AG09309 (cell line): ENCODE measurements at regions not wholly inside any gene's neighbourhood (a gene's known extent, or its start where the extent isn't known, plus 50 kb on each side); places are given as distances from the start of the nearest gene placed in this dataset.

Experiments
- DNase-seq: peaks from one replicate; pipeline ENCODE4 v3.0.0-alpha.2; 2010; ENCODE audit warnings: low read depth
- H3K4me3 ChIP-seq: 2 replicates; pipeline ENCODE4 v1.5.1; 2011; ENCODE audit warnings: mild to moderate bottlenecking, low read depth, low read length, moderate library complexity; ENCODE audit not compliant: control insufficient read depth
- TF ChIP-seq, protein P1 (sequence below): IDR thresholded peaks from 2 replicates; pipeline ENCODE4 v1.5.1; 2011; ENCODE audit warnings: mild to moderate bottlenecking, low read depth, low read length, inconsistent platforms; ENCODE audit not compliant: insufficient read depth, control insufficient read depth; ENCODE audit errors: missing control alignments

DNA sequence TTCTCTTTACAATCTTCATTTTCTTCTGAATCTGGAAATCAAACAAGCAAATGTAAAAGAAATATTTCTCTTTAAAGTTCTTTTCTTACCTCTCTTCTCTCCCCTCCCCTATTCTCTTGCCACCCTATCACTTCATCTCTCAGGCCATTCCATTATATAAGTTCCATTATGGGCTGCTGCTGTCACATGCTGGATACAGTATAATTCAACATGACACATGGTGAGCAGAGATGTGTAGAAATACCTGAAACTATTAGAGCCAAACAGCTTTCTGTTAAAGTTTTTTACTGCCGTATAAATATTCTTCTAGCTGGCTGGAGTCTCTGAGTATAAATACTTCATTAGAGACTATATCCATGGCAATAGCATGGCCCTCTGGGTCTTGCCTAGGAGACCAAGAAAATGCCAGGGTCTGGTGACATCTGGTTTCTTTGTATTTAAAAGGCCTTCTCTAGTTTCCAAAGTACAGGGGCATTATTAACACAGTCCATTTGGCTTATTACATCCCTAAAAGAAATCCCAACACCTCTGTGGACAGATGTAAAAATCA lies 139.6 kb downstream of the TFAP2B start:
- TF ChIP-seq, protein P1, sequence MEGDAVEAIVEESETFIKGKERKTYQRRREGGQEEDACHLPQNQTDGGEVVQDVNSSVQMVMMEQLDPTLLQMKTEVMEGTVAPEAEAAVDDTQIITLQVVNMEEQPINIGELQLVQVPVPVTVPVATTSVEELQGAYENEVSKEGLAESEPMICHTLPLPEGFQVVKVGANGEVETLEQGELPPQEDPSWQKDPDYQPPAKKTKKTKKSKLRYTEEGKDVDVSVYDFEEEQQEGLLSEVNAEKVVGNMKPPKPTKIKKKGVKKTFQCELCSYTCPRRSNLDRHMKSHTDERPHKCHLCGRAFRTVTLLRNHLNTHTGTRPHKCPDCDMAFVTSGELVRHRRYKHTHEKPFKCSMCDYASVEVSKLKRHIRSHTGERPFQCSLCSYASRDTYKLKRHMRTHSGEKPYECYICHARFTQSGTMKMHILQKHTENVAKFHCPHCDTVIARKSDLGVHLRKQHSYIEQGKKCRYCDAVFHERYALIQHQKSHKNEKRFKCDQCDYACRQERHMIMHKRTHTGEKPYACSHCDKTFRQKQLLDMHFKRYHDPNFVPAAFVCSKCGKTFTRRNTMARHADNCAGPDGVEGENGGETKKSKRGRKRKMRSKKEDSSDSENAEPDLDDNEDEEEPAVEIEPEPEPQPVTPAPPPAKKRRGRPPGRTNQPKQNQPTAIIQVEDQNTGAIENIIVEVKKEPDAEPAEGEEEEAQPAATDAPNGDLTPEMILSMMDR, result no peak
- DNase-seq, result no peak
- no peak overlapping the region for H3K4me3 ChIP-seq

DNA sequence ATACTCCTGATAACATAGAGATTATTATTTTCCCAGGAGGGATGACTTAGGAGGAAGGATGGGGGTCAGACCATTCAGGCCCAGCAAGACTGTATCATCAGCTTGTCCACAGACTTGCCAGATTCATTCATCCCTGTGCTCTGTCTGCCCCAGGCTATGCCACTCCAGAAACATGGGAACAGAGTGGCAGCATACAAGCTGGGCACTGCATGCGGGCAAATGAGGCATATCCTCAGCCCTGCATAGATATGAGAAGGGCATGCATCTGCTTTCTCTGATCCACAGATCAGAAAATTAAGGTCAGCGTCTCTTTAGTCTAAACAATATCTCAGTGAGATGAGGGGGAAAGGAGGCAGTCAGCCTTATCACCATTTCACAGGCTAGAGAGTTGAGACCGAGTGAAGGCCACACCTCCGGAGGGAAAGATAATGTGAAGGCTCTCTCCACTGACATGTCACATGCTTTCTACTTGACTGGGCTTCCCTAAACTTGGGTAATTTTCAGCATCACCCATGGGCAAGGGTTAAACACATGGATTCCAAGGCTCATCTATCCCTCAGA lies 140.5 kb downstream of the TFAP2B start:
- DNase-seq, result no peak
- no peak overlapping the region for H3K4me3 ChIP-seq
- TF ChIP-seq, protein P1, result no peak

DNA sequence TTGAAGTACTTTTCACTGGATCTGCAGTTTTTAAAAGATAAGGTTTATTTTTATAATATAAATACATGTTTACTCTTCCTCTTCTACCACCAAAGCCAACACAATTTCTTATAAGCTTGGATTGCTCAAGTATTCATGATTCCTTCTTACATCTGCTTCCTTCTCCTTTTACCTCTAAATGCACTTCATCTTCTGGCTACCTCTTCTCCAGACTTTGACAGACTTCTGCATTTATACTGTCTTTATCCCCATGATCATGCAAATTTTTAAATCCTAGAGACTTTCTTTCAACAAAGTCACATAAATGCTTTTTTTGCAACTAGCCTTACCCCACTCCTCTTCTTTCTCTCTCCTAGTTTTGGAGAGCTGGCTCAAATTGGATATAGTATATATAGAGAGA lies 142.9 kb downstream of the TFAP2B start:
- no peak for DNase-seq
- H3K4me3 ChIP-seq, result no peak overlapping the region
- TF ChIP-seq, protein P1, result no peak

DNA sequence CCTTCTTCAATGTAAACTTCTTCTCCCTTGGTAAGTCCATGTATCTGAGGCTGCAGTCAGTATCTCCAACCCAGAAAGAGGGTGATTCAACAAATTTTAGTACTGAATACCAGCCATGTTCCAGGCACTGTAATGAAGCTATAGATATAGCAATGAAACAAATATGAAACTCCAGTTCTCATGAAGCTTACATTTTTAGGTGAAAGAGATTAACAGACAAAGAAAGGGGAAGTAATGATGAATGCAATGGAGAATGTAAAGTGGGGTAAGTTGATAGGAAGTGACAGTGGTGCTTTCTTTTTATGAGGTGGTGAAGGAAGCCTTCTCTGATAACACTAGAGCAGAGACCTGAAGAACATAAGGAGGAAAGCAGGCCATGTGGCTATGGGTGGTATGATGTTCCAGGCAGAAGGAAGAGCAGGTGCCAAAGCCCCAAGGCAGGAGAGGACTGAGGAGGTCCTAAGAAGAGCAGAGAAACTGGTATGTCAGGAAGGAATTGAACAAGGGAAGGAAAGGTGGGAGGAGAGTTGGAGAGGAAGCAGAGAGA lies 143.6 kb downstream of the TFAP2B start:
- TF ChIP-seq, protein P1, result no peak
- DNase-seq, result no peak
- no peak overlapping the region for H3K4me3 ChIP-seq

DNA sequence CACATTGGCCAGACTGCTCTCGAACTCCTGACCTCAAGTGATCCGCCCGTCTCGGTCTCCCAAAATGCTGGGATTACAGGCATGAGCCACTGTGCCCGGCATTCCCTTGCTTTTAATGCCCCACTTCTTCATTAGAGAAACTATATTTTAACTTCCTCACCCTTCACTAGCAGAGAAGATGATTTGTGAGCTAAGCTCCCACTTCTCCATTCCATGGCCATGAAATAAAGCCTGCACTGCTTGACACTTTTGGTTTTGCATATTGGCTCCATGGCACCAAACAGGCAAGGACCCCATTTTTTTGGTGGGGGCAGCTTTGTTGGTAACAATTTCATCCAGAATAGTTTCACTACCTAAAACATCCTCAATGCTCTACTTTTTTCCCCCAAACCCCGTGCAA lies 145.3 kb downstream of the TFAP2B start:
- DNase-seq, result no peak
- no peak overlapping the region for H3K4me3 ChIP-seq
- TF ChIP-seq, protein P1, result no peak

DNA sequence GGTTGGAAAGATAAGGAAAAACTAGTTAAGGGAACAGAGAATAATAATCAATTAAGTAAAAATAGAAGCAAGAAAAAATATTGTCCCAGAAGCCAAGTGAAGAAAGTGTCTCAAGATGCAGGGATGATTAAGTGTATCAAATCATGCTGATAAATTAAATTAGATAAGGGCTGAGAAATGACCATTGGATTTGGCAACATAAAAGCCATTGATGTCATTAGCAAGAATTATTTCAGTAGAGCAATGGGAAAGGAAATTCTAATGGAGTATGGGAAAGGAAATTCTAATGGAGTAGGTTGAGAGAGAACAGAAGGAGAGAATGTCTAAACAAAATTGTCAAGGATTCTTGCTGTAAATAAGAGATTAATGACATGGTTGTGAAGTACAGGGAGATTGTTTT lies 146.8 kb downstream of the TFAP2B start:
- TF ChIP-seq, protein P1, result no peak
- no peak overlapping the region for H3K4me3 ChIP-seq
- DNase-seq, result no peak
